ENCODE measurements at regions not wholly inside any gene's neighbourhood (a gene's known extent, or its start where the extent isn't known, plus 50 kb on each side); places are given as distances from the start of the nearest gene placed in this dataset.

DNA sequence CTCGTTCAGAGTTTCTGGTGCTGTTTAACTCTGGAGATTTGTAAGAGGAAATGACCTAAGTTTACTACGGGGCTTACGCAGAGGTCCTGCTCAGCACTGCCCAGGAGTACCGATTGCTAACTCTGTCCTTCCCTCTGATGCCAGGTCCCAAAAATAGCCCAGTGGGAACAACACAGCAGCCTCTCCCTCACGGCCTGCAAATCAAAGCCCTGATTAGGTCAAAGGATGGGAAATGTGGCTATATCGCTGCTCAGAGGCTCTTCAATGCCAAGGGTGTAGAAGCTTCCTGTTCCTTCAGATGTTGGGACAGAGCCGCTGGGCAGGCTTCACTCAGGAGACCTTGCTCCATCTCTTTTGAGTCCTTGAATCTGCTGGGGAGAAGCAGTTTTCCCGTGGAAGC is 174.2 kb upstream of the KCNJ16 start:
- TF ChIP-seq, protein P1, sequence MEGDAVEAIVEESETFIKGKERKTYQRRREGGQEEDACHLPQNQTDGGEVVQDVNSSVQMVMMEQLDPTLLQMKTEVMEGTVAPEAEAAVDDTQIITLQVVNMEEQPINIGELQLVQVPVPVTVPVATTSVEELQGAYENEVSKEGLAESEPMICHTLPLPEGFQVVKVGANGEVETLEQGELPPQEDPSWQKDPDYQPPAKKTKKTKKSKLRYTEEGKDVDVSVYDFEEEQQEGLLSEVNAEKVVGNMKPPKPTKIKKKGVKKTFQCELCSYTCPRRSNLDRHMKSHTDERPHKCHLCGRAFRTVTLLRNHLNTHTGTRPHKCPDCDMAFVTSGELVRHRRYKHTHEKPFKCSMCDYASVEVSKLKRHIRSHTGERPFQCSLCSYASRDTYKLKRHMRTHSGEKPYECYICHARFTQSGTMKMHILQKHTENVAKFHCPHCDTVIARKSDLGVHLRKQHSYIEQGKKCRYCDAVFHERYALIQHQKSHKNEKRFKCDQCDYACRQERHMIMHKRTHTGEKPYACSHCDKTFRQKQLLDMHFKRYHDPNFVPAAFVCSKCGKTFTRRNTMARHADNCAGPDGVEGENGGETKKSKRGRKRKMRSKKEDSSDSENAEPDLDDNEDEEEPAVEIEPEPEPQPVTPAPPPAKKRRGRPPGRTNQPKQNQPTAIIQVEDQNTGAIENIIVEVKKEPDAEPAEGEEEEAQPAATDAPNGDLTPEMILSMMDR (IDR thresholded peaks at IDR 0.05; ENCODE audit: low read depth, low read length), result no peak
- H3K4me3 ChIP-seq (ENCODE audit: low read depth, low read length), result no peak overlapping the region

DNA sequence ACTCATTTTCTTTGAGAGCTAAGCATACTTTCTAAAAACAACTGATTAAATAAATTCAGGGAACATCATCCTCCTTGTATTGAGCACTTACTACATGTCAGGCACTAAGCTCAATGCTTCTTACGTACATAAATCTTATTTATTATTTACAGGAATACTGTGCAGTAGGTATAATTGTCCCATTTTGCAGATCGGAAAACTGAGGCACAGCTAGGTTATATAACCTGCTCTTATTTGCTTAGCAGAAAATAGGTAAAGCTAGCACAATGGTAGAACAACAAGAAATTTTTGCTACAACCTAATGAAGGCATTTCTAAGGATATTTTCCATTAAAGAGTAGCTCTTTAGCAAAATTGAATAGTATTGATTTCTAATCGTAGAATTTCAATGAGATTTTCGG is 168.7 kb upstream of the KCNJ16 start:
- TF ChIP-seq, protein P1 (IDR thresholded peaks at IDR 0.05; ENCODE audit: low read depth, low read length), result no peak
- H3K4me3 ChIP-seq (ENCODE audit: low read depth, low read length), result no peak overlapping the region

DNA sequence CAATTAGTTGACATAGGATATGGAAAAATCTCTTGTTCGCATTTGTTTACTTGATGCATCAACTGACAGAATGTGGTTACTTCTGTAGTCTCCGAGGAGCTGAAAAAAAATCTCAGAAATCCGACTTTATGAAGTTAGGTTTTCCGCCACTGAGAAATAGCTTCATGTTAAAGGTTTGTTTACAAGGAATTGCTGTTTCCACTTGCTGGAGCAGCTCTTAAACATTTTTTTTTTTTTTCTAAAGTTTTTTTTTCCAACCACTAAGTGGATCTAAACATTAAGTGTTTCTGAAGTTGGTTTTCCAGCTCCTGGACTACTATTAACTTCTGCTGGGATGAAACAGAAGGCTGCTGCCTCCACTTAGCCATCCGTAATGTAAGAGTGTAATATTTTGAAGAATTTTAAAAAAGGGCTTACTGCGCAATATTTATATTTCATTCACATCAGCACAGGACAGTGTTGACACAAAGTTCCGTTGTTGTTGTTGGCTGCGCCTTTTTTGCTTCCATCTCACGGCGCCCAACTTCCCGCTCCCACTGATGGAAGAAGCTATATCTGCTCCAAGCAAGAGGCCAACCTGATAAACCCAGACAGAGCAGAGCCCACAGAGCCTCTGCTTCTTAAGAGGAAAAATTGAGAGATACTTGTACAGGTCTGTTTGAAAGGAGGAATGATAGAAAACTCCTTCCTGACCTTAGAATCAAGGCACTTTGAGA is 167.7 kb upstream of the KCNJ16 start:
- TF ChIP-seq, protein P1 (IDR thresholded peaks at IDR 0.05; ENCODE audit: low read depth, low read length), result no peak
- no peak overlapping the region for H3K4me3 ChIP-seq (ENCODE audit: low read depth, low read length)

DNA sequence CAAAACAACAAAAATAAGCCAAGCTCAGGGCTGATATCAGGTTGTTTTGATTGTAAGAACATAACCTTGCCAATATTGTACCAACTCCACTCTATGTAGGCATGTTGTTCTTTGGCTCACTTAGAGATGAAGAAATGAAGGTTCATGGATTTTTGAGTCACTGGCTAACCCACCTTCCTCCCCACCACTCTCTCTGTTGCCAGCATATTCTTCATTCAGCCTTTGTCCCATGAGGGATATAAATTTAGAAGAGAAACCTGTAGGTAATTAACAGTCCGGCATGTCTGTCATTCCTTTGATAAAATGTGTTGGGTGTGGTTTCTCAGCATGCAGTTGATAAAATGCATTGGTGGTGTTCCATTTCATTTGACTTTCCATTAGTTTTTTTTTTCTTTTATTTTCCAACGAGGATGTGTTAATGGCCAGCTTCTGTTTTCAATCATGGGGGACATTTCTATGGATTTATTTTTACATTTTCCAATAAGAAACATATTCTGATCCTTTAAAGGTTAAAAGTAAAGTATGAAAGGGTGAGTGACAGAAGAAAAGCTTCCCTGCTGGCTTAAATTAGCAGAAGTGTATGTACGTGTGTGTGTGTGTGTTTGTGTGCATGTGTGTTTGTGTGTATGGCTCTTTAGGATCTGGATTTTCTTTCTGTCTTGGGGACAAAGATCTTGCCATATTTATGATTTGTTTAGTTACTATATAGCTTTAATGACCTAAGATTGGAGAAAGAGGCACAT is 166.2 kb upstream of the KCNJ16 start:
- TF ChIP-seq, protein P1 (IDR thresholded peaks at IDR 0.05; ENCODE audit: low read depth, low read length), result no peak
- no peak overlapping the region for H3K4me3 ChIP-seq (ENCODE audit: low read depth, low read length)

DNA sequence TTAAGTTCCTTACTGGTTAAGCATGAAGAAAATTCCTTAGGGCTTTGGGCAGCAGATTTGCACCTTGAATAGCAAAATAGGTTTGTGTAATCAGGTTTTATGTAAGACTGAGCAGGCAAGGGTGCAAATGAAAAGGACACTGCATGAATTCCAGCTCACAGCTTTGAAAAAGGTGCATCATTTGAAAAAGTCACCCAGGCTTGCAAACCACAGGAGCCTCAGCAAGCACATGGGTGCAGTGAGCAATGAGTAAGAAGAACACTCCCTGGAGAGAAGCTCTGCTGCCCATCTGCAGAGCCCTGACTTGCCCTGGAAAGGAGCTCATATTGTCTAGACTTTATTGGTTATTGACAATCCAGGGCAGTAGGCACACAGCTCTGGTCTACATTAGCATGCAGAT is 165.6 kb upstream of the KCNJ16 start:
- TF ChIP-seq, protein P1 (IDR thresholded peaks at IDR 0.05; ENCODE audit: low read depth, low read length), result no peak
- no peak overlapping the region for H3K4me3 ChIP-seq (ENCODE audit: low read depth, low read length)

DNA sequence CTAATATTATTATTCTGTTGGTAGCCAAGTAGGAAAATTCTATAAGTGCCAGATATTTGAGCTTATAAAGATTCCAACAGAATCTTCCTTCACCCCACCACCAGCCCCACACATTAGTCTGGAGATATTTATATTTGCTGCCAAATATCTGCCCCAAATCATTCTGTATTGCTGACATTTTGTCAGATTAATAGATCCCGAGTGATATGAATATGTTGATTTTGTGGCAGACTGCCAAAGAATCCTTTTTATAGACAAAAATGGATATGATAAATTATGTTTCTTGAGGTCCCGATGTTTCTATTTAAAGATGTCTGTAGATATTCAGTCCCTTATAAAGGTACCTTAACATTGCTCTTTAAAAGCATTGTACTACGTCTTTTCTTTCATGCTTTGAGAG is 162.2 kb upstream of the KCNJ16 start:
- TF ChIP-seq, protein P1 (IDR thresholded peaks at IDR 0.05; ENCODE audit: low read depth, low read length), result no peak
- peak overlapping the region; percentile 27; the same call in 1 of the 2 replicates for H3K4me3 ChIP-seq (ENCODE audit: low read depth, low read length)

DNA sequence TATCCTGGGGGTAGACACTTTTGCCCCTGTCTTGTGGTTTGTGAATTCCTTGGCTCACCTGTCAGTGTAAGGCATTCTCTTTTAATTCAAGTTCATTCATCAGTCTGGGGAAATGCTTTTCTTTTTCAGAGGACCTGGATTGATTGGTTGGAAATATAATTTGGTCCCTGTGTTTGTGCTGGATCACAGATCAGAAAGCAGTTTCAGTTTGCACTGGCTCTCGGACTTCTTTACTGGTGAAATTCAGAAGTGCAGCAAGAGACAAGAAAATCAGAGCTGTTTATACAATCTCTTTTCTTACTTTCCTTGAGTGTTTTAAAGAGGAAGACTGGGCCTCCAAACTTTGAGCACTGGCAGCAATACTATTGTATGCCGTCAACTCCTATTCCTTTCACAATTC is 161.8 kb upstream of the KCNJ16 start:
- peak overlapping the region; percentile 27; the same call in 1 of the 2 replicates for H3K4me3 ChIP-seq (ENCODE audit: low read depth, low read length)
- TF ChIP-seq, protein P1 (IDR thresholded peaks at IDR 0.05; ENCODE audit: low read depth, low read length), result no peak
